ENCODE measurements at regions not wholly inside any gene's neighbourhood (a gene's known extent, or its start where the extent isn't known, plus 50 kb on each side); places are given as distances from the start of the nearest gene placed in this dataset.

DNA sequence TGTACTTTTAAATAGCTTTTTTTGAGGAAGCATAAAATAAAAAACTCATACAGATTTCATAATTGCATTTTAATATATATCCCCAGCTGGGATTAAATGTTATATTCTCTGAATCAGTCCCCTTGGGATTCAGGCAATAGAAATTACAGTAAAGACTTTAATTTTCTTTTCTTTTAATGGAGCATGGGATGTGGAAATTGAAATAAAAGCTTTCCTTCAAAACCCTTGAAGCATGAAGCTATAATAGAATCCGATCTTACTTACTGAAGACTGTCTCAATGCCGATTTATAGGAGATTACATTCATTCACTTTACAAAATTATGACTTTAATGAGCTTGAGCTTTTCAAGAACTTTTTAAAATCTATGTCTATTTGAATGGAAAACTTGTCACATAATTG, 243.4 kb downstream of the SPRY2 start:
- no peaks in the 10 kb centered on the region for H3K9me3 ChIP-seq (ENCODE audit: insufficient read depth, low read length)
- no peaks in the 10 kb centered on the region for H3K79me2 ChIP-seq (ENCODE audit: insufficient read depth, low read length)
- no peak overlapping the region for H3K4me3 ChIP-seq (ENCODE audit: insufficient read depth, low read length, poor library complexity, severe bottlenecking)
- TF ChIP-seq EZH2phosphoT487 (conservative IDR thresholded peaks at IDR 0.05; ENCODE audit: low read length): no peak
- TF ChIP-seq, protein P1, sequence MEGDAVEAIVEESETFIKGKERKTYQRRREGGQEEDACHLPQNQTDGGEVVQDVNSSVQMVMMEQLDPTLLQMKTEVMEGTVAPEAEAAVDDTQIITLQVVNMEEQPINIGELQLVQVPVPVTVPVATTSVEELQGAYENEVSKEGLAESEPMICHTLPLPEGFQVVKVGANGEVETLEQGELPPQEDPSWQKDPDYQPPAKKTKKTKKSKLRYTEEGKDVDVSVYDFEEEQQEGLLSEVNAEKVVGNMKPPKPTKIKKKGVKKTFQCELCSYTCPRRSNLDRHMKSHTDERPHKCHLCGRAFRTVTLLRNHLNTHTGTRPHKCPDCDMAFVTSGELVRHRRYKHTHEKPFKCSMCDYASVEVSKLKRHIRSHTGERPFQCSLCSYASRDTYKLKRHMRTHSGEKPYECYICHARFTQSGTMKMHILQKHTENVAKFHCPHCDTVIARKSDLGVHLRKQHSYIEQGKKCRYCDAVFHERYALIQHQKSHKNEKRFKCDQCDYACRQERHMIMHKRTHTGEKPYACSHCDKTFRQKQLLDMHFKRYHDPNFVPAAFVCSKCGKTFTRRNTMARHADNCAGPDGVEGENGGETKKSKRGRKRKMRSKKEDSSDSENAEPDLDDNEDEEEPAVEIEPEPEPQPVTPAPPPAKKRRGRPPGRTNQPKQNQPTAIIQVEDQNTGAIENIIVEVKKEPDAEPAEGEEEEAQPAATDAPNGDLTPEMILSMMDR (IDR thresholded peaks at IDR 0.05; ENCODE audit: insufficient read depth, low read length, poor library complexity, severe bottlenecking): no peak
- H4K20me1 ChIP-seq (ENCODE audit: low read depth, low read length): no peaks in the 10 kb centered on the region
- no peaks in the 10 kb centered on the region for H3K9me2 ChIP-seq (replicated peaks; ENCODE audit: insufficient read depth, low read length)
- H3K4me2 ChIP-seq (ENCODE audit: low read depth, low read length, poor library complexity, severe bottlenecking): no peak overlapping the region
- no peaks in the 10 kb centered on the region for H3K27me3 ChIP-seq (ENCODE audit: low read length)
- no peaks in the 10 kb centered on the region for H3K36me3 ChIP-seq (ENCODE audit: low read length)
- no peaks in the 10 kb centered on the region for H3F3A ChIP-seq (ENCODE audit: insufficient read depth)
- no peak overlapping the region for H3K27ac ChIP-seq (ENCODE audit: low read depth, low read length)
- H2AFZ ChIP-seq (ENCODE audit: low read depth, low read length, severe bottlenecking): no peak overlapping the region
- H3K9ac ChIP-seq (ENCODE audit: low read length): no peak overlapping the region

DNA sequence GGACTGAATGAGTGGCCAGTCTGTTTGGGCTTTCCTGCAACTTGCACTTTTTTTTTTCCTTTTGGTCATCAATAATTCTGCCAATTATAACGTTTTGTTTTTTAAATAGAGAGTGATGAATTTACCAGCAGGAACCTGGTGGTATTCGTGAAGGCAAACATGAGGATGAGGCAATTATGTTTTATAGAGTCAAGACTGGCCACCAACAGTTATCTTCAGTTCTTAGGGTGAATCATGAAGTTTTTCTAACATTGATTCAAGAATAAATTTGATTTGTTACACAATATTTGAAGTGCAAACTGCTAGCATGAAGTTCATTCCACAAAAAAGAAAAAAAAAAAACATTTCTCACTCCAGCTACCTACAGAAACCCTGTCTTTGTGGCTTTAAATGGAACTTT, 244.5 kb downstream of the SPRY2 start:
- TF ChIP-seq, protein P1 (IDR thresholded peaks at IDR 0.05; ENCODE audit: insufficient read depth, low read length, poor library complexity, severe bottlenecking): no peak
- no peak for TF ChIP-seq EZH2phosphoT487 (conservative IDR thresholded peaks at IDR 0.05; ENCODE audit: low read length)
- Histone ChIP-seq H3K4me3 (ENCODE audit: insufficient read depth, low read length, poor library complexity, severe bottlenecking) (no peak overlapping the region), H2AFZ (ENCODE audit: low read depth, low read length, severe bottlenecking) (no peak overlapping the region), H3K4me2 (ENCODE audit: low read depth, low read length, poor library complexity, severe bottlenecking) (no peak overlapping the region), H3K9me2 (replicated peaks; ENCODE audit: insufficient read depth, low read length) (no peaks in the 10 kb centered on the region), H3K9me3 (ENCODE audit: insufficient read depth, low read length) (no peaks in the 10 kb centered on the region), H3F3A (ENCODE audit: insufficient read depth) (no peaks in the 10 kb centered on the region), H3K79me2 (ENCODE audit: insufficient read depth, low read length) (no peaks in the 10 kb centered on the region), H3K27me3 (ENCODE audit: low read length) (no peaks in the 10 kb centered on the region), H3K27ac (ENCODE audit: low read depth, low read length) (no peak overlapping the region), H4K20me1 (ENCODE audit: low read depth, low read length) (no peaks in the 10 kb centered on the region), H3K36me3 (ENCODE audit: low read length) (no peaks in the 10 kb centered on the region), H3K9ac (ENCODE audit: low read length) (no peak overlapping the region)

DNA sequence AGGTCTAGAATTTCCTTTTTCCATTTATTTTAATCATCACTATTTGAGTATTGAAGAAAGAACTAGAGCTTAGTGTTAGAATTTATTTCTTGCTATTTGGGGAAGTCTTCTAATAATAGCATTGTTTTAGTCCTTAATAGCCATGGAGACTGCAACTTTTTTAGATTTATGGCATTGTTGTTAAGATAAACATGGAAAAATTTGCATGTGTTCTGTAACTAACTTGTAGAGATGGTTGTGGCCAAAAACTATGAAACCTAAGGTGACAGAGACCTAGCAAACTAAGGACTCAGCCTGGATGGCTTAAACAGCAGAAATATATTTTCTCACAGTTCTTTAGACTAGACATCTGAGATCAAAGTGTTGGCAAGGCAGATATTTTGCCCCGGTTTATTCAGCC, 246.4 kb downstream of the SPRY2 start:
- Histone ChIP-seq H3K9me2 (replicated peaks; ENCODE audit: insufficient read depth, low read length) (no peaks in the 10 kb centered on the region), H3K4me3 (ENCODE audit: insufficient read depth, low read length, poor library complexity, severe bottlenecking) (no peak overlapping the region), H3K9ac (ENCODE audit: low read length) (no peak overlapping the region), H2AFZ (ENCODE audit: low read depth, low read length, severe bottlenecking) (no peak overlapping the region), H4K20me1 (ENCODE audit: low read depth, low read length) (no peaks in the 10 kb centered on the region), H3K79me2 (ENCODE audit: insufficient read depth, low read length) (no peaks in the 10 kb centered on the region), H3K36me3 (ENCODE audit: low read length) (no peaks in the 10 kb centered on the region), H3K27ac (ENCODE audit: low read depth, low read length) (no peak overlapping the region), H3K27me3 (ENCODE audit: low read length) (no peaks in the 10 kb centered on the region), H3K9me3 (ENCODE audit: insufficient read depth, low read length) (no peaks in the 10 kb centered on the region), H3K4me2 (ENCODE audit: low read depth, low read length, poor library complexity, severe bottlenecking) (no peak overlapping the region), H3F3A (ENCODE audit: insufficient read depth) (no peaks in the 10 kb centered on the region)
- TF ChIP-seq, protein P1 (IDR thresholded peaks at IDR 0.05; ENCODE audit: insufficient read depth, low read length, poor library complexity, severe bottlenecking): no peak
- no peak for TF ChIP-seq EZH2phosphoT487 (conservative IDR thresholded peaks at IDR 0.05; ENCODE audit: low read length)

Data from SU-DHL-6 (cell line).